ENCODE measurements at regions not wholly inside any gene's neighbourhood (a gene's known extent, or its start where the extent isn't known, plus 50 kb on each side); places are given as distances from the start of the nearest gene placed in this dataset.
"Not testable (repeated sequence)": the region's sequence is repeated elsewhere in the genome, so short reads cannot be mapped to it uniquely, and the experiment has no call there.

DNA sequence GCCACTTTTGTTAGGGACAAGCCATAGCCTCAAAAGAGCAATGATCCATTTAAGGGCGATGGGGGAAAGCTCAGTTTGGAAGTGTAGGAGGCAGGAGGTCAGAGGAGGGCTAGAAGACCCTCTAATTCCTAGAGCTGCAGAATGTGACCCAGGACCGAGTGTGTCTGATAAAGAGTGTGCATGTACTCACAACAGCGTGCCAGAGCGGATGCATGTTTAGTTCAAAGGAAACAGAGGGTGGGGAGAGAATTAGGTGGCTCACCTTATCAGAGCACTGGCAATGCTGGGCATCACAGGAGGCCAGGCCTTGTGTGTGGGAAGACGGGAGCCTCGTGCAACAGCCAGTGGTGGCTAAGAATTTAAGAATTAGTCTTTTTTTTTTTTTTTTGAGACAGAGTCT lies 133.9 kb upstream of the COBL start:
- DNase-seq (ENCODE audit: insufficient read length, low spot score) (no peak), FAIRE-seq (no peak)

GRCh38 chr7:51446785-51447184 lies 130.2 kb upstream of the COBL start:
- DNase-seq (ENCODE audit: insufficient read length, low spot score) = no peak
- no peak for FAIRE-seq

- FAIRE-seq (no peak), DNase-seq (ENCODE audit: insufficient read length, low spot score) (no peak)
Measured at GRCh38 chr7:51446356-51446755, 129.7 kb upstream of the COBL start.

GRCh38 chr7:51444936-51445335 lies 128.3 kb upstream of the COBL start:
- no peak for FAIRE-seq
- no peak for DNase-seq (ENCODE audit: insufficient read length, low spot score)

GRCh38 chr7:51430480-51431086 lies 114.0 kb upstream of the COBL start:
- peak; percentile 89 for FAIRE-seq

DNA sequence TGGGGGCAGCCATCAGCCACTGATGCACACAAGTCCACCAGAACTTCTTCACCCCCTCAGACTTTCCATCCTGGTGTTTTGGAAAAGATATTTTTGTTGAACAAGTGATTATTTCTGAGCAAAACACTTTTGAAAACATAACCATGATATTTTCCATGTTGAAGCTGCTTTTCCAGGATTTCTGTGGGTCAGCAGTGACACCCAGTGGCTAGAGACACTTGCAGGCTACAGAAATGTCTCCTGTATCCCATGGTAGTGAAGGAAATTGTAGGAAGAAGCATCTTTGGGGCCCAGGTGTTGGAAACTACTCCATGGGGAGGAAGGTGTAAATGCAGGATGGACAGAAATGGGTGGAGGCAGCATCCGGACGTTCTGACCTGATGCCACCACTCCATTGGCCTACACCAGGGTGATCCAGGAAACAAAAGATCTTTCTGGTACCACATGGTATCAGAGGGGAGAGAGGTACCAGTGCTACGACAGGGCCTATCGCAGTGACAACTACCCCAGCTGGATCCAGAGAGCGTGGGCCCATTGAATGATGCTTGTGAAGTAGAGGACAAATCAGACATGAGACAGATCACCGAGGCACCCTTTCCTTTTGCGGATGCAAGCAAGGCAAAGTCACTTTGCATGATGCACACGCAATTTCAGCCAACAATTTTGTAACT lies 111.7 kb upstream of the COBL start:
- DNase-seq (ENCODE audit: insufficient read length, low spot score) (no peak), FAIRE-seq (no peak)

More at GRCh38 chr7:51430480-51431086, 114.0 kb upstream of the COBL start:
- peak; percentile 31 for DNase-seq (ENCODE audit: insufficient read length, low spot score)

DNA sequence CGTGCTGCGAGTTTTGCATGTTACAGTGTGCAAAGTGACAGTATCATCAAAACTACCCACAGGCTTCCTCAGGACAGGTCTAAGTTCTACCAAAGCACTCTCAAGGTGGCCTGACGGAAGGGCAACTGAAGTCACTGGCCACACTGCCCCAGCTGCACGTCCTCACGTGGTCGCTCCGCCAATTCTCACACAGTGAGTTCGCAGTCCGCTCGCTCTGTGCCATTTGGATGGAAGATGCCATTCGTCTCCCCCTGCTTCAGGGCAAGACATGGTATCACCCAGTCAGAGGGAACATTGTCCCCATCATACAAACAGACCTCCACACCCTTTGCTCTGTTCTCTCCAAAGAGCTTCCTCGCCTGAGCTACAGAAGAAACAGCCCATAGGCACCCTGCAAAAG lies 109.6 kb upstream of the COBL start:
- FAIRE-seq (no peak), DNase-seq (ENCODE audit: insufficient read length, low spot score) (no peak)

DNA sequence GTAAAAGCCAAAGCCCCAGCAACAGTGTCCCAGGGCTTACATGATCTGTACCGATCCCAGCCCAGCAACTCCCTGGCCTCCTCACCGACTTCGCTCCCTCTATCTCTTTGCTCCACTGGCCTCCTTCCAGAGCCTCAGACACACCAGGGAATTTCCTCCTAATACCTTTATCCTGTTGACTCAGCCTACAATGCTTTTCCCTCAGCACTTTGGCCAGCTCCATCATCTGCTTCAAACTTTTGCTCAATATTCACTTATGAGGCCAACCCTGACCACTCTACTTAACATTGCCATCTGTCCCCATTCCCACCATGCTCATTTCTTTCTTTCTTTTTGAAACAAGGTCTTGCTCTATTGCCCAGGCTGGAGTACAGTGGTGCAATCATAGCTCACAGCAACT lies 93.3 kb upstream of the COBL start:
- FAIRE-seq = not testable (repeated sequence)

GRCh38 chr7:51397608-51398007 lies 81.0 kb upstream of the COBL start:
- FAIRE-seq = not testable (repeated sequence)

More for the DNA sequence above, 93.3 kb upstream of the COBL start:
- not testable (repeated sequence) for DNase-seq (ENCODE audit: insufficient read length, low spot score)

DNA sequence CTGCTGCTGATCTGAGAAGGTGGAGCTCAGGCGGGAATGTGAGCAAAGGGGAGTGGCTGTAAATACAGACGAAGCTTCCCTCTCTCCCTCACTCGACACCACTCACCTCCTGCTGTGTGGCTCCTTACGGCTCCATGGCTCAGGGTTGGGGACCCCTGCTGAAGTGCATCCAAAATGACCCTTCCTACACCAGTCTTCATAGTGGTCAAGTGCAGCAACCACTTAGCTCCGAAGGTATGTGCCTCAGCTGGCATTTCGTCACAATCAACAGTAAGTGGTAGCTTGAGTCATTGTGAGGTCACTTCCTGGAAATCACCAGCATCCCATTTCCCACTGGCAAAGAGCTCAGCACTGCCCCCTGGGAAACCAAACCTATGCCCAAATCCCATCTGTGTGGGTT lies 76.4 kb upstream of the COBL start:
- FAIRE-seq; DNase-seq (ENCODE audit: insufficient read length, low spot score): not testable (repeated sequence)

More at GRCh38 chr7:51397608-51398007, 81.0 kb upstream of the COBL start:
- not testable (repeated sequence) for DNase-seq (ENCODE audit: insufficient read length, low spot score)

GRCh38 chr7:51389952-51390351 lies 73.3 kb upstream of the COBL start:
- not testable (repeated sequence) for DNase-seq (ENCODE audit: insufficient read length, low spot score); FAIRE-seq

DNA sequence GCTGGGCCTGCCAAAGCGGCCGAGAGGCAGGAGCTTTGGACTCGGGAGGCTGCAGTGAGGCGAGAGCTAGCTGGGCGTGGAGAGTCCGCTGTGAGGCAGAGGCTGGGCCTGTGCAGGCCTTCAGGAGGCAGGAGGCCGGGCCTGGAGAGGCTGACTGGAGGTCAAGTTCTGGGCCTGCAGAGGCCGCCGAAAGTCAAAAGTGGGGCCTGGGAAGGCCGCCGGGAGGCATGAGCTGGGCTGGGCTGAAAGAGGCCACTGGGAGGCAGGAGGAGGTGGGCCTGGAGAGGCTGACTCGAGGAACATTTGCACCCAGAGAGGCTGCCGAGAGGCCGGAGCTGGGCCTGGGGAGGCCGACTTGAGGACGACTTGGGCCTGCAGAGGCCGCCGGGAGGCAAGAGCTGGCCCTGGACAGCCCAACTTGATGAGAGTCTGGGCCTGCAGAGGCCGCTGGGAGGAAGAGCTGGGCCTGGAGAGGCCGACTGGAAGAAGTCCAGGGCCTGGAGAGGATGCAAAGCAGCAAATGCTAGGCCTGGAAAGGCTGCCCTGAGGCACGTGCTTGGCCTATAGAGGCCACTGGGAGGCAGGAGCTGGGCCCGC lies 72.7 kb upstream of the COBL start:
- not testable (repeated sequence) for FAIRE-seq; DNase-seq (ENCODE audit: insufficient read length, low spot score)

DNA sequence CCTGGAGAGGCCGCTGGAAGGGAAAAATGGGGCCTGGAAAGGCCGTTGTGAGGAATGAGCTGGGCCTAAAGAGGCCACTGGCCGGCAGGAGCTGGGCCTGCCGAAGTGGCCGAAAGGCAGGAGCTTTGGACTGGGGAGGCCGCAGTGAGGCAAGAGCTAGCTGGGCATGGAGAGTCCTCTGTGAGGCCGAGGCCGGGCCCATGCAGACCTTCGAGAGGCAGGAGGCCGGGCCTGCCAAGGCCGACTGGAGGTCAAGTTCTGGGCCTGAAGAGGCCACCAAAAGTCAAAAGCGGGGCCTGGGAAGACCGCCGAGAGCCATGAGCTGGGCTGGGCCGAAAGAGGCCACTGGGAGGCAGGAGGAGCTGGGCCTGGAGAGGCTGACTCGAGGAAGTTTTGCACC lies 71.6 kb upstream of the COBL start:
- not testable (repeated sequence) for DNase-seq (ENCODE audit: insufficient read length, low spot score); FAIRE-seq

GRCh38 chr7:51386806-51387568 lies 70.4 kb upstream of the COBL start:
- FAIRE-seq; DNase-seq (ENCODE audit: insufficient read length, low spot score): not testable (repeated sequence)

DNA sequence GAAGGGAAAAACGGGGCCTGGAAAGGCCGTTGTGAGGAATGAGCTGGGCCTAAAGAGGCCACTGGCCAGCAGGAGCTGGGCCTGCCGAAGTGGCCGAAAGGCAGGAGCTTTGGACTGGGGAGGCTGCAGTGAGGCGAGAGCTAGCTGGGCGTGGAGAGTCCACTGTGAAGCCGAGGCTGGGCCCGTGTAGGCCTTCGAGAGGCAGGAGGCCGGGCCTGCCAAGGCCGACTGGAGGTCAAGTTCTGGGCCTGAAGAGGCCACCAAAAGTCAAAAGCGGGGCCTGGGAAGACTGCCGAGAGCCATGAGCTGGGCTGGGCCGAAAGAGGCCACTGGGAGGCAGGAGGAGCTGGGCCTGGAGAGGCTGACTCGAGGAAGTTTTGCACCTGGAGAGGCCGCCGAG lies 69.6 kb upstream of the COBL start:
- not testable (repeated sequence) for DNase-seq (ENCODE audit: insufficient read length, low spot score); FAIRE-seq

DNA sequence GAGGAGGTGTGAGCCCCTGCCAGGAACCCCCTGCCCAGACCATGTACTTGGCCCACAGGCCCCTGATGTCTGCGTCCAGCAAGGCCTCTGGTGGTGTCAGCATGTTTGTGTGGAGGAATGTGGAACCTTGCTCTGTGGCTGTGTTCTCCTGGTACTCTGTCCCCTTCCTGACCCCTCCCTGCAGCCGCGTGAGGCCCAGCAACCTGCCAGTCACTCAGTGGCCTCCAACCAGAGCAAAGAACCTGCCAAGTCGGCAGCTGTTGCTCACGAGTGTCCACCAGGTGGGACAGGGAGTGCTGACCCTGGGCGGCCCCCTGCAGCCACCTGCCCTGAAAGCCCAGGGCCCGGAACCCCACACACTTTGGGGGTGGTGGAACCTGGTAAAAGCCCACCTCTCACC lies 65.6 kb upstream of the COBL start:
- not testable (repeated sequence) for FAIRE-seq; DNase-seq (ENCODE audit: insufficient read length, low spot score)

DNA sequence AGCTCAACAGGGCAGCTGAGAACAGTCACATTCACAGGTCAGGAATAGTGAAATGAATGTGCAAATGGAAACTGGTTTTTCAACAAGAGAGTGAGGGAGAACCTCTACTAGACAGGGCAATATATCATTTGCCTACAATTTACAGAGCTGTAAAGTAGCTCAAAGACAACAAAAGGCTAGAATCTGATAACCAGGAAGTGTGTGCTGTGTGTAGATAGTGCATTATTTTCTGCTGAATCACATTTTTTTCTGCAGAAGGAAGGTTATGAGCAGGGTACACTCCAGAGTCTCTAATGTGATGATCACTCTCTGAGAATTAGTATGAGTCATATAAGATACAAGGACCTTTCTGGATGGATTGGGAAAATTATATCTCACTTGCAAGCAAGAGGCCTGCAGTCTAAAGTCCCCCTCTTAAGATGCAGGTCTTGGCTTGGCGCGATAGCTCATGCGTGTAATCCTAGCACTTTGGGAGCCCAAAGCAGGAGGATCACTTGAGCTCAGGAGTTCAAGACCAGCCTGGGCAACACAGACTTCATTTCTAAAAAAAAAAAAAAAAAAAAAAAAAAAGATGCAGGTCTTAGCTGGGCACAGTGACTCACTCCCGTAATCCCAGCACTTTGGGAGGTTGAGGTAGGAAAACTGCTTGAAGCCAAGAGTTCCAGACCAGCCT lies 59.9 kb upstream of the COBL start:
- FAIRE-seq (no peak), DNase-seq (ENCODE audit: insufficient read length, low spot score) (no peak)

GRCh38 chr7:51374936-51375335 lies 58.3 kb upstream of the COBL start:
- DNase-seq (ENCODE audit: insufficient read length, low spot score) (no peak), FAIRE-seq (no peak)

DNA sequence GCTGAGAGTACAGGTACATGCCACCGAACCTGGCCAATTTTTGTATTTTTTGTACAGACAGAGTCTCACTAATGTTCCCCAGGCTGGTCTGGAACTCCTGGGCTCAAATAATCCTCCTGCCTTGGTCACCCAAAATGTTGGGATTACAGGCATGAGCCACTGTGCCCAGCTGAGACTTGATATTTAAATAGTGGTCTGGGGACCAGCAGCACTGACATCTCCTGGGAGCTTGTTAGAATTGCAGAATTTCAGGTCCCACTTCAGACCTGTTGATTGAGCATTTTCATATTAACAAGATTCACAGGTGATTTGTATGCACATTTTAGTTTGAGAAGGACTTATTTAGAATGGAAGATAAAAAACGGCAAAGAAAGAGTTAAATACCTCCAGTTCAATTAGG lies 57.0 kb upstream of the COBL start:
- DNase-seq (ENCODE audit: insufficient read length, low spot score); FAIRE-seq: not testable (repeated sequence)

DNA sequence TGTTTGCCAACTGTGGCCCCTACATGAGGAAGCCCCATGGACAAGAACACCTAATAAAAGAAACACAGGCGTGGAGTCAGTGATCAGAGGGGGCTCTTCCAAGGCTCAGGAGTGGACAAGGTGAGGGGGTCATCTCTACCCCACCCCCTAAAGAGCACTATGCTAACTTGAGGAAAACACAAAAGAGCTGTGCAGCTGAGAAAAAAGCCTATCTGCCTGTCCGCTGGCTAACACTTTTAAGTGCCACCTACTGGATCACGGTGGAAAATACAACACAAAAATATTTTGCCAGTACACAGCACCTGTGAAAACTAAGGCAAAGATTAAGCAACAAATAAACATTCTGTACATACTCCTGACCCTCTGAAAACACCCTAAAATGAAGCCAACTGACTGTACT lies 53.1 kb upstream of the COBL start:
- no peak for DNase-seq (ENCODE audit: insufficient read length, low spot score)
- FAIRE-seq = peak; percentile 78
